Renal cortex interstitium (tissue), 11 donors: ENCODE measurements at regions not wholly inside any gene's neighbourhood (a gene's known extent, or its start where the extent isn't known, plus 50 kb on each side); places are given as distances from the start of the nearest gene placed in this dataset.
"Not testable (repeated sequence)": the region's sequence is repeated elsewhere in the genome, so short reads cannot be mapped to it uniquely, and the experiment has no call there.

Experiments used
- DNase-seq, 11 donors: peaks; one replicate each; pipeline ENCODE4 v3.0.0-alpha.2; 2013; ENCODE audit warnings: low read depth in 9 of 11, low spot score in 4 of 11; ENCODE audit errors: extremely low read depth in 1 of 11

- DNase-seq: no peak
Observed at GRCh38 chr1:99361406-99361805, 97.1 kb downstream of the PLPPR4 start.

DNA sequence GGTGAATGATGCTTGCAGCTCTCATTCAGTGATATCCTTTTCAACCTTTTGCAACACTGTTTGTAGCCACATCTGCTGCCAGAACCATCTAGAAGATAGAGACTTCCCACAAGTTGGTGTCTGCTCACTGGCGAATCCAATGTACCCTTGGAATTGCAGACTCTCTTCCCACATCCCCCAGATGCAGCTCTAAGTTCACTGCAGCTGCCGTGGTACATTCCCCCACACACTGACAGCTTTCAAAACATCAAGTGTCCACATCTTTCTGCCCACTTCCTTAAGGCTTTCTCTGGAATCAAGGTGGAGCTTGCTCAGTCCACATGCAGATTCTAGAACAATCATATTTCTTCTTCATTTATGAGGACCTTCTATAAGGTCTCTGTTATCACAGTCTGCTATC, 99.2 kb downstream of the PLPPR4 start:
- DNase-seq: no peak

DNA sequence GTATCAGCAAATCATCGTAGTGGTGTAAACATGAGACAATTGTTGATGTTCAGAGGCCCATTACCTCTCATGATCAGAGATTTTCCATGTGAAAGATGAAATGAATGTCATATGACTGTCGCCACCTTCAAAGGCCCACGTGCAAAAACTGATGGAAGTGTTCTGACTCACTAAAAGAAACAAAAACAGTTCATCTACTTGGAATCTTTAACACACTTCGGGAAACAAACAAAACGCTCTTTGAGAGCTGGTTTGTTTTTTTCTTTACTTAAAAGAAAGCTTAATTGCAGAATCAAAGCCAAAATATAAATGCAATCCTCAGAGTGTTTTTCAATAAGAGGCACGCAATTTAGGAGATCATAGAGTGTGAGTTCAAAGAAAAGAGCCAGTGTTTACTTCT, 100.8 kb downstream of the PLPPR4 start:
- DNase-seq: no peak

- DNase-seq: no peak
Observed at GRCh38 chr1:99365545-99365944, 101.3 kb downstream of the PLPPR4 start.

DNA sequence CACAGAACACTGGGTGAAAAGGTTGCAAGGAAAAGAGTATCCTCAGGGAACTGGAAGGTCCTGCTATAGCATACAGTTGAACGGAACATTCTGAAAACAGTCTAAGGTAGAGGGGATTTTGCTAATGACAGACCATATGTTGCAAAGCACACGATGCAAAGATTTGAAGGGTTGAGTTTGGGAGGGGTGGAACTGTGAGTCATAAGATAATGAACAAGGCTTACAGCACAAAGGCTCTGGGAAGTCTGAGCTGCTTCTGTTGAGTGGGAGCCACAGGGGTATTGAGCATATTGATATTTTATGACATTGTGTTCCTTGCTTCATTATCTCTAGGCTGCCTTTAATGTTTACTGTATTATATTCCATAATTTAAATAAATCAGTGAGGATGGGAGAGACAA, 104.9 kb downstream of the PLPPR4 start:
- DNase-seq: no peak

DNA sequence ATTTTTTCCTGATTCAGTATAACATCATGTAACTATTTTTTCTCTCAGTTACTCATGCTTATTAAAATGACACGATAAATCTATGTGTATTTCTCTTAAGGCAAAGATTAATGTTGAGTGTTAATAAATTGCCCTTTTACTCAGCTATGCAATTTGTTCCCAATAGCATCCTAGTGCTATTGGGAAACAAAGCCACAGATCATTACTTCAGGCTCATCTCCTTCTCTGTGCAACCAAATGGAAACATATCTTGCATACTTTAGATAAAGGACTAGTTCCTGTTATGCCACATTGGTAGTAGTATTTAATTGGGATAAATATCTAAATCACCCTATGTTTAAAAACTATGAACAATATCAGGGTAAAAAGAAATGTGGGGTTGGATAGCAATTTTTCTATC, 106.2 kb downstream of the PLPPR4 start:
- no peak for DNase-seq

DNA sequence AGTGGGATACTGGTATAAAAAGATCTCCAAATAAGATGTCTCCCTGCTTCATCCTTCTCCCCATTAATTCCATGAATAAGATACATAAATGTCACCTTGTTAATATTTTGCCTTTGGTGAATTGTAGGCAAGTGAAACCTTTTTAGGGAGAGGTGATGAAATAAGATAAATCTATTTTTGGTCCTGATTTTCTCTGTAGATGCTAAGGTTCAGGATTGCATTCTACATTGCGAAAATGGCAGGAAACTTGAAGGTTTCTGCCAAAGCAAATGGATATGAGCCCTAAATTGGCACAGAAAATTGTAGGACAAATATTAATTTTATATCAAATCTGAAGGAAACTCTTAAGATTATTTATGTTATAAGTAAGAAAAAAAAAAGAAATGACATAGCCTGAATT, 107.1 kb downstream of the PLPPR4 start:
- DNase-seq: no peak

DNA sequence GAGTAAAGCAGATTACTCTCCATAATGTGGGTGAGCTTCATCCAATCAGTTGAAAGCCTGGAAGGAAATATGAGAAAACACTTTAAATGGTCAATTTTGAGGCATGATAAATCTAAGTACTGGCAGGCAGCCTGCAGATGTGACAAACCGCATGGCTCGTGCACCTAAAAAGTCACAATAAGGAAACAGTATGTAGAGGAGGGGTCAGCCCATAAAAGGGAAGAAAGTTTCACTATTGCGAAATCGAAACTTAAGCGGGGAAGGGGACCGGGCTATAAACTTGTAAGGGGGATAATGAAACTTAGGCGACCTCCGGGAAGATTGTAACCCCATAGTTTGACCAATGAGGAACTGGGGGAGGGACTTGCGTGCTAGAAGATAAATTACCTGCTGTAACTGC, 109.8 kb downstream of the PLPPR4 start:
- no peak for DNase-seq

DNA sequence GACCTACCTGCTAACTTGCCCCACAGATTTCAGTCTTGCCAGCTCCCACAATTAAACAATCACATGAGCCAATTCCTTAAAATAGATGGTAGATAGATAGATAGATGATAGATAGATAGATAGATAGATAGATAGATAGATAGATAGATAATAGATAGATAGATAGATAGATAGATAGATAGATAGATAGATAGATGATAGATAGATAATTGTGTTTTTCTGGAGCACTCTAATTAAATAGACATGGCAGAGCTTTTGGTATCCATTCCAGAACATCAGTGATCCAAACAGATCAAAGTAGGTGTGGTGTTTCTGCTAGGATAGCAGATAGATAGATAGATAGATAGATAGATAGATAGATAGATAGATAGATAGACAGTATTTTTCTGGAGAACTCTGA, 110.4 kb downstream of the PLPPR4 start:
- not testable (repeated sequence) for DNase-seq

- DNase-seq: peak in 1 of 11 donors; percentile 0
Observed at GRCh38 chr1:99384021-99384420, 119.7 kb downstream of the PLPPR4 start.

DNA sequence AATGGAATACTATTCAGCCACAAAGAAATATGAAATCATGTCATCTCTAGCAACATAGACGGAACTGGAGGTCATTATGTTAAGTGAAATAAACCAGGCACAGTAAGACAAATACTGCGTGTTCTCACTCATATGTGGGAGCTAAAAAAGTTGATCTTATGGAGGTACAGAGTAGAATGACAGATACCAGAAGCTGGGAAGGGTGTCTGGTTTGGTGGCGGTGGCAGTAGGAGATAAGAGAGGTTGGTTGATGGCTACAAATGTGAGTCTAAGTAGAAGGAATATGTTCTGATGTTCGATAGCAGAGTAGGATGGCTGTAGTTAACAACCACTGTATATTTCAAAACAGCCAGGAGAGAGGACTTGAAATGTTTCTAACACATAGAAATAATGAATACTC, 121.6 kb downstream of the PLPPR4 start:
- no peak for DNase-seq

DNA sequence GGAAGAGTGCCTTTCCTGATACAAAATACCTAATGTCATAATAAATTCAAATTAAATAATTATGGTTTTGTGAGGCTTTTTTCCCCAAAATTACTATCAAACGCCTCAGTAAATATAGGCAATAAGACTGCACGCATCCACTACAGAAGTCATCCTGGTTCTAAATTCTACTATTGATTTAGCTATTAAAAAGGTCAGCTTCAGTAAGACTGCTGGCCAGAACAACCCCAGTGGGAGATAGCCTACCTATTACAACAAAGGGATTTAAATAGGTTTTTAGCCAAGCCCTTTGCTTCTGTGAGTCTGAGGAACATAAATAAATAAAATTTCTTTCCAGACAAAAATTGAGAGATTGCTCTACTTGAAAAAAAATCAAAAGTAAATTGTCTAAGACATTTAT, 132.1 kb downstream of the PLPPR4 start:
- no peak for DNase-seq

GRCh38 chr1:99397029-99397428, 132.7 kb downstream of the PLPPR4 start:
- DNase-seq: peak in 2 of 11 donors; percentile 3 to 9

GRCh38 chr1:99397863-99398262, 133.6 kb downstream of the PLPPR4 start:
- no peak for DNase-seq

GRCh38 chr1:99401556-99401955, 137.3 kb downstream of the PLPPR4 start:
- not testable (repeated sequence) for DNase-seq

DNA sequence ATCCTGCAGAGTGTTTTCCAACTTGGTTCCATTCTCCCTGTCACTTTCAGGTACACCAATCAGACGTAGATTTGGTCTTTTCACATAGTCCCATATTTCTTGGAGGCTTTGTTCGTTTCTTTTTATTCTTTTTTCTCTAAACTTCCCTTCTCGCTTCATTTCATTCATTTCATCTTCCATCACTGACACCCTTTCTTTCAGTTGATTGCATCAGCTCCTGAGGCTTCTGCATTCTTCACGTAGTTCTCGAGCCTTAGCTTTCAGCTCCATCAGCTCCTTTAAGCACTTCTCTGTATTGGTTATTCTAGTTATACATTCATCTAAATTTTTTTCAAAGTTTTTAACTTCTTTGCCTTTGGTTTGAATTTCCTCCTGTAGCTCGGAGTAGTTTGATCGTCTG, 140.1 kb downstream of the PLPPR4 start:
- not testable (repeated sequence) for DNase-seq

GRCh38 chr1:99405325-99405724, 141.0 kb downstream of the PLPPR4 start:
- DNase-seq: not testable (repeated sequence)

DNA sequence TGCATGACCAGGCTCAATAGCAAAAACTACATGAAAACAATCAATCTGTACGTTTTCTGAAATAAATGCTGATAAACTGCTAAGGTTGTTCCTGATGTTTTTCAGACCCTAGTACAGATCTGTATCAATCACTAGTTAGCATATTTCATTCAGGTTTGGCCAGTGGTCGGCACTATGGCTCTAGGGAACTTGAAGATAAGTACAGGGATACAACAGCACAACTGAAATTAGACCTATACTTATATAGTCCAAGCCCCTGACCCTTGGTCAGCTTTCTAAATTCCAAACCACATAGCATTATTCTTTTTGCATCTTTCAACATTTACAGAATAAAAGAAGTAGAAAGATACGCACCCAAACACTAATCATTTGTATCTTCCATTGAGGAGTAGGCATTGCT, 142.7 kb downstream of the PLPPR4 start:
- DNase-seq: no peak

DNA sequence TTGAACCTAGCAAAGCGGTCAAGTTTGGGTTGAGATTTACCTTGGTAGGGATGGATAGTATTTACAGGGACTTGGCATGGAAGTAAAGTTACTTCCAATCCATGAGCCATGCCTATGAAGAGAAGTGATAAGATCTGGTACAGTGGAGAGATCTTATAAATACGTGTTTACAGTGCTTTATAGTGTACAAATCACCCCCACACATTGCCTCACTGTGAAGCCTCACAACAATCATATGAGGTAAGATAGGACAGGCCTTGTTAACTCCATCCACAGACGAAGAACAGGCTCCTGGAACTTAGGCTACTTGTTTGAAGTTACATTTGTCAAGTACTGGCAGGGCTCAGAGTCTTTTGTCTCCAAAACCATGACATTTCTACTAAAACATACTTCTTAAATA, 159.8 kb downstream of the PLPPR4 start:
- DNase-seq: no peak

- DNase-seq: no peak
Observed at GRCh38 chr1:99429754-99430153, 165.5 kb downstream of the PLPPR4 start.

GRCh38 chr1:99438656-99439230, 174.5 kb downstream of the PLPPR4 start:
- no peak for DNase-seq
